Urinary bladder (tissue), 3 donors: ENCODE measurements at regions not wholly inside any gene's neighbourhood (a gene's known extent, or its start where the extent isn't known, plus 50 kb on each side); places are given as distances from the start of the nearest gene placed in this dataset.
A peak's percentile ranks its signal among the peaks of the same experiment; 100 is the strongest.

Source experiments
- DNase-seq: peaks from one replicate; pipeline ENCODE4 v3.0.0-alpha.2; 2015; ENCODE audit errors: extremely low spot score
- H3K27ac ChIP-seq: one replicate; pipeline ENCODE4 v1.5.1; 2013; ENCODE audit warnings: low read depth, mild to moderate bottlenecking, moderate library complexity
- H3K36me3 ChIP-seq: one replicate; pipeline ENCODE4 v1.6.1; 2013; ENCODE audit warnings: mild to moderate bottlenecking, moderate library complexity; ENCODE audit not compliant: insufficient read depth
- H3K4me1 ChIP-seq: one replicate; pipeline ENCODE4 v1.6.1; 2013; ENCODE audit warnings: mild to moderate bottlenecking, moderate library complexity; ENCODE audit not compliant: insufficient read depth
- H3K4me3 ChIP-seq: one replicate; pipeline ENCODE4 v1.5.1; 2013; ENCODE audit warnings: low read depth, low read length
- WGBS: extraction: QIAGEN DNeasy Blood & Tissue Kit; methylation state at CpG from one replicate; pipeline ENCODE4 v1.1.7; 2013; 5-methylcytosine and 5-hydroxymethylcytosine counted together
- donor health status: healthy with polysubstance abuse.
- donor health status: healthy.

- no peak overlapping the region for H3K27ac ChIP-seq
- H3K4me1 ChIP-seq: no peaks in the 10 kb centered on the region
- no peaks in the 10 kb centered on the region for H3K36me3 ChIP-seq
- WGBS: 43% methylated on average over 7 of the region's 7 CpGs
- DNase-seq: peak; percentile 21
- H3K4me3 ChIP-seq: no peak overlapping the region
Measured at GRCh38 chr7:32163141-32163806, 93.1 kb upstream of the PDE1C start.

DNA sequence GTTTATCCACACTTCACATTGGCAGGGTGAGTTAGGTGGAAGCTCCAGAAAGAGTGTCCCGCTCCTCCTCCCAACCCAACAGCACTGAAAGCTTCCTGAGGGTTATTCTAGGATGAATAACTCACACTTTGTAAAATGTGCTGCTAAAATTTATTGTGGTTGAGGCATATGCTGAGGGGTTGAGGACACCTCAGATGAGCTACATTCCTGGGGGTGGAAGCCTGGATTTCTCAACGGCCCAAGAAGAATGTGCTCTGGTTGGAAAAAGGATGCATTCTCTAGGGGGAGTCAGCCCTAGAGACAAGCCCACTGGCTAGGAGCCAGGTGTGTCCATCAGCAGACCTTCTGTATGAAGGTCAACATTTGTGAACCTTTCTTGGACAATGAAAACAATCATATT is 91.5 kb upstream of the PDE1C start:
- H3K36me3 ChIP-seq: no peaks in the 10 kb centered on the region
- no peak overlapping the region for H3K27ac ChIP-seq
- no peaks in the 10 kb centered on the region for H3K4me1 ChIP-seq
- DNase-seq: no peak
- WGBS: 53% methylated on average over 2 of the region's 2 CpGs
- H3K4me3 ChIP-seq: no peak overlapping the region

DNA sequence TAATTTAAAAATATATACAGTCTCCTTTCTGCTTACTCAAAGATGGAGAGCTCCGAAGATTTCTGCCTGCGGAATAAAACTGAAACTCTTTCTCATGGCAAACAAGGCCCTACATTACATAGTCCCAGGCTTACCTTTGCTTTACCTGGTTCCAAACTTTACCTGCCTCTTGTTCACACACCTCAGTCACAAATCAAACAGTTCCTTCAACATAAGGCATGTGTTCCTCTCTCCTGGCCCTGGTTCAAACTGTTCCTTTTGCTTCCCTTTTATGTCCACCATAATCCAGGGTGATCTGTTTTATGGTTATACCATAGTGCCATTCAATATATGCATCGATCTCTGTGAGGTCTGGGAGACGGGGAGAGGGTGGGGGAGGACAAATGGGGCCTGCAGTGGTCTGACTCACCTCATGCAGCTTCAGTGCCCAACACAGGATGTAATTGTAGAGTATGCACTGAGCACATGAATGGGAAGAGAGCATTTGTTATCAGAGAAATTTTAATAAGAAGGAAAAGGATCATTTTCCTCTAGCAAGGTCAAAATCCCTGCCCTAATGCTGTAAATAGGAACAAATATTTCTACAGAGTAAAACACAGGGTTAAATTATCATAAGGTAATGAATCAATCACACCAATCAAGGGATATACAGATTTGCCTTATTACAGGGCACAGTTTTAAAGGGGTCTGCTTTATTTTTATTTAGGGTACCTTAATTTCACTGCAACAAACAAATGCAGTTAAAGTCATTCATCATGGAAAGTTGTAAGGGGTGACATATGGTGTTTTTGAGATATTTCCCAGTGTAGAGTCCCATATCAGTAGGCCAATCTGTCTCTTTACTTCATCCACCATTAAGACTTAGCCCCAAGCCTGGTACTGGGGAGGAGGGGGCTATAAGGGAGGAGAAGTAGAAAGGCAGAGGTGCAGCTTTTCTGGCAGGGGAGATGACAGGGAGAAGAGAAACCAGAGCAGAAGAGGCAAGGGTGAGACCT is 88.8 kb upstream of the PDE1C start:
- H3K4me1 ChIP-seq: no peaks in the 10 kb centered on the region
- 78% methylated on average over 4 of the region's 4 CpGs for WGBS
- DNase-seq: no peak
- no peak overlapping the region for H3K27ac ChIP-seq
- no peaks in the 10 kb centered on the region for H3K36me3 ChIP-seq
- no peak overlapping the region for H3K4me3 ChIP-seq

DNA sequence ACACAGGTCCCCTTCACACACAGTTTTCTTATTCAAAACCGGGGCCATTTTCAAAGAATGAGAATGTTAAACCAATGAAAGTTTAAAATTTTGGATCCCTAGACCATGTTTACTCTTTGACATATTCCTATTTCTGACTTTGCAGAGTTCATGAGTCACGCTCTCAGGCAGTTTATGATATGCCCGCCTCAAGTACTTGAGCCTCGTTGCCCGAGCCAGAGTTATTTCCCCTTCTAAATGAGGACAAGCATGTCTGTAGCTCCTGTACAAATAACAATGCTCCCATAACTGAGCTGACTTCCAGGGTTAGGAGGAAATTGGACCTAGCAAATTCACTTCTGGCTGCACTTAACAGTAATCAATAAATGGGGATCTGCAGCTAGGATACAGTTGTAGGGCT is 87.9 kb upstream of the PDE1C start:
- Histone ChIP-seq H3K36me3 (no peaks in the 10 kb centered on the region), H3K4me1 (no peaks in the 10 kb centered on the region), H3K27ac (no peak overlapping the region), H3K4me3 (no peak overlapping the region)
- WGBS: 73% methylated on average over 5 of the region's 5 CpGs
- no peak for DNase-seq

DNA sequence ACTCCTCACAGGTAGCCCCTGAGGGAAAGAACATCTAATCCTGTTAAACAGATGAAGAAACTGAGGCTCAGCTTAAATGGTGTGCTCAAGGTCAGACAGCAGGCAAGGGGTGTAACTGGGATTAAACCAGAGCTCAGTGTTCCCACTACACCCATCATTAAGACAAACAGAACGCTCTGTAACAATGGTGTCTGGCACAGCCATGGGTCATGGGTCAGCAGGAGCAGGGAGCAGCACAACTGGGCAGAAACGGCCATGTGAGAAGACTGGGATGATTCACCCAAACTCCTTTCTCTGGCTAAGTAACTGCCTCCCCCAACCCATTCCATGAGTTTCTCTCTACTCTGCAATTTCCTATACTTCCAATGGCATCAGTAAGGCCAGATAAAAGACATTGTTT is 85.5 kb upstream of the PDE1C start:
- H3K4me1 ChIP-seq: no peaks in the 10 kb centered on the region
- no peaks in the 10 kb centered on the region for H3K36me3 ChIP-seq
- 61% methylated on average over 2 of the region's 2 CpGs for WGBS
- DNase-seq: no peak
- no peak overlapping the region for H3K27ac ChIP-seq
- H3K4me3 ChIP-seq: no peak overlapping the region

GRCh38 chr7:32154797-32155196 is 84.6 kb upstream of the PDE1C start:
- no peak for DNase-seq
- Histone ChIP-seq H3K36me3 (no peaks in the 10 kb centered on the region), H3K4me3 (no peak overlapping the region), H3K4me1 (no peaks in the 10 kb centered on the region), H3K27ac (no peak overlapping the region)
- 68% methylated on average over 3 of the region's 3 CpGs for WGBS

GRCh38 chr7:32153006-32153405 is 82.8 kb upstream of the PDE1C start:
- Histone ChIP-seq H3K4me1 (no peaks in the 10 kb centered on the region), H3K4me3 (no peak overlapping the region), H3K36me3 (no peaks in the 10 kb centered on the region), H3K27ac (no peak overlapping the region)
- DNase-seq: no peak
- WGBS: 84% methylated on average over 4 of the region's 4 CpGs

- no peaks in the 10 kb centered on the region for H3K4me1 ChIP-seq
- H3K27ac ChIP-seq: no peak overlapping the region
- H3K36me3 ChIP-seq: no peaks in the 10 kb centered on the region
- no peak overlapping the region for H3K4me3 ChIP-seq
- WGBS: 79% methylated on average over 3 of the region's 3 CpGs
- DNase-seq: no peak
Measured at GRCh38 chr7:32152576-32152975, 82.4 kb upstream of the PDE1C start.

- Histone ChIP-seq H3K27ac (no peak overlapping the region), H3K4me1 (no peaks in the 10 kb centered on the region), H3K4me3 (no peak overlapping the region), H3K36me3 (no peaks in the 10 kb centered on the region)
- no peak for DNase-seq
- WGBS: 80% methylated on average over 2 of the region's 2 CpGs
Measured at GRCh38 chr7:32150589-32150988, 80.4 kb upstream of the PDE1C start.

DNA sequence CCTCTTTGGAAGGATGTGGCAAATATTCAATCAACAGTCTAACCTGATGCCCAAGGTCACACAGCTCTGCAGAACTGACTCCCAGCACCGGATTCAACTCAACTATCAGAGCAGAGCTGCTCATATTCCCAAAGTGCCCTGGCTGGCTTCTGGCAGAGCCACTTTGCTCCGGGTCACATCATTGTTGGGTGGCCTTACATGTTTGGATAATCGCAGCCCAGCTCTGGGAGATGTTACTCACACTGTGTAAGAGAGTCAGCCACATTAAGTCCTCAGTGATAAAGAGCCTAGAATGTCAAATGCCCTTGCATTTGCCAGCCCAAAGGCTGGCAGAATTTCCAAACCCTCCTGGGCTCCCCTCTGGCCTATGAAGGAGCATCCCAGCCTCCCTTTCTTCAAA is 79.8 kb upstream of the PDE1C start:
- 65% methylated on average over 3 of the region's 3 CpGs for WGBS
- no peak for DNase-seq
- Histone ChIP-seq H3K4me3 (no peak overlapping the region), H3K4me1 (no peaks in the 10 kb centered on the region), H3K27ac (no peak overlapping the region), H3K36me3 (no peaks in the 10 kb centered on the region)

DNA sequence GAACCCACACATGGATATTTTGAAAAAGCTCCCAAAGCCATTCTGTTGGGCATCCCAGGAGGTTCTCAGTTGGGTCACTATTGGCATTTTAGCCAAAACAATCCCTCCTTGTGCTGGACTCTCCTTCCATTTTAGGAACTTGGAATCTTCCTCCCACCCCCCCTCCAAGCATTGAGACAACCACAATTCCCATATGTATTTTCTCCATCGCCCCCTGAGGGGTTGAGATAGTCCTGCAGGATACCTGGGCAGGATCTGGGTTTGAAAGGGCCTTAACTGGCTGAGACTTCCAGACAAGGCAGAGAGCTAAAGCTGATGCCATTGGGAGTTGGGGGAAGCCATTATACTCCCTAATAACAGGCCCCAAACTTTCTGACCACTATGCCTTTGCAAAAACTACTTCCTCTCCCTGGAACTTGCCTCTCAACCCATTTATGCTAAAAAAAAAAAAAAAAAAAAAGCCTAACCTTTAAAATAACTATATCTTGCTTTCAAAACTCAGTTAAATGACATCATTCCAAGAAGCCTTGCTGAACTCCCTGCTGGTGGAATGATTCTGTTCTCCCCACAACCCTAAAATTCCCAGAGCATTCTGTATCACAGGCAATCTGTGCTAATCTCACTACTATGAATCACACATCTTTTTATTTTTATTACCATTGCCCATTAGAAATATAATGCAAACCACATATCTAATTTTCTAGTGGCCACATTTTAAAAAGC is 77.5 kb upstream of the PDE1C start:
- 82% methylated on average over 1 of the region's 1 CpG for WGBS
- no peak overlapping the region for H3K27ac ChIP-seq
- H3K4me3 ChIP-seq: no peak overlapping the region
- no peak for DNase-seq
- H3K36me3 ChIP-seq: no peaks in the 10 kb centered on the region
- no peaks in the 10 kb centered on the region for H3K4me1 ChIP-seq

- Histone ChIP-seq H3K4me3 (no peak overlapping the region), H3K27ac (no peak overlapping the region)
- 96% methylated on average over 2 of the region's 2 CpGs for WGBS
Measured at GRCh38 chr7:32145911-32146310, 75.7 kb upstream of the PDE1C start.

DNA sequence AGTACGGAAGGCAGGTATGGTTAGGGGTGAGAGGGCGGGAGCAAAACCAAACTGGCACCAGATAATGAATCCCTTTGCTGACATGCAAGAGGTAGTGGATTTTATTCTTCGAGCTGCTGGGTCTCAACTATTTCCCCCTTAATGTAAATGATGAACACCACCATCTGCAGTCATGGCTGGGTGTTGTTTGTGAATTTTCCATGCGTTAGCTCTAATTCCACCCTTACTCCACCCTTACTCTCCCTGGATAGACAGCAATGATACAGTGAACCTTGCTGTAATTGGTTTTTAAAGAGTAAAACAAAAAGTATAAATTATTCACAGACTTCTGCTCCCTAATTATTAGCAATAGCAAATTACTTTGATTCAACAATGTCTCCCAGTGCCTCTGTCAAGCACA is 74.5 kb upstream of the PDE1C start:
- Histone ChIP-seq H3K36me3 (no peaks in the 10 kb centered on the region), H3K4me3 (no peak overlapping the region), H3K27ac (no peak overlapping the region), H3K4me1 (no peaks in the 10 kb centered on the region)
- 87% methylated on average over 4 of the region's 4 CpGs for WGBS
- no peak for DNase-seq

More at GRCh38 chr7:32145911-32146310, 75.7 kb upstream of the PDE1C start:
- Histone ChIP-seq H3K4me1 (no peaks in the 10 kb centered on the region), H3K36me3 (no peaks in the 10 kb centered on the region)
- DNase-seq: no peak
